ENCODE measurements at regions not wholly inside any gene's neighbourhood (a gene's known extent, or its start where the extent isn't known, plus 50 kb on each side); places are given as distances from the start of the nearest gene placed in this dataset.
A peak's percentile ranks its signal among the peaks of the same experiment; 100 is the strongest.

- no peak overlapping the region for H3K4me3 ChIP-seq (ENCODE audit: low read length)
- peaks cover 10% of the 10 kb centered on the region for H3K9me3 ChIP-seq (ENCODE audit: control insufficient read depth, low read depth, low read length)
- no peaks in the 10 kb centered on the region for H3K27me3 ChIP-seq (ENCODE audit: control insufficient read depth, insufficient read depth, low read length)
- DNase-seq = peak; percentile 31 to 64
- no peaks in the 10 kb centered on the region for H3K36me3 ChIP-seq (ENCODE audit: control insufficient read depth, insufficient read depth, low read length)
- peak overlapping the region; percentile 56 for H3K27ac ChIP-seq (ENCODE audit: low read length)
- WGBS (ENCODE audit: insufficient coverage, low lambda C conversion rate) = no CpG with 5 or more reads among the region's 4 CpGs
- peaks cover 9% of the 10 kb centered on the region for H3K4me1 ChIP-seq (ENCODE audit: control insufficient read depth, insufficient read depth, low read length)
These were observed 78.7 kb downstream of the RRM2 start for GRCh38 chr2:10201201-10201600.

- no CpG with 5 or more reads among the region's 4 CpGs for WGBS (ENCODE audit: insufficient coverage, low lambda C conversion rate)
- no peak overlapping the region for H3K4me3 ChIP-seq (ENCODE audit: low read length)
- DNase-seq = no peak
- no peak overlapping the region for H3K27ac ChIP-seq (ENCODE audit: low read length)
- peaks cover 10% of the 10 kb centered on the region for H3K9me3 ChIP-seq (ENCODE audit: control insufficient read depth, low read depth, low read length)
- H3K27me3 ChIP-seq (ENCODE audit: control insufficient read depth, insufficient read depth, low read length) = no peaks in the 10 kb centered on the region
- H3K4me1 ChIP-seq (ENCODE audit: control insufficient read depth, insufficient read depth, low read length) = peaks cover 7% of the 10 kb centered on the region
- no peaks in the 10 kb centered on the region for H3K36me3 ChIP-seq (ENCODE audit: control insufficient read depth, insufficient read depth, low read length)
These were observed 79.7 kb downstream of the RRM2 start for GRCh38 chr2:10202131-10202665.

- H3K36me3 ChIP-seq (ENCODE audit: control insufficient read depth, insufficient read depth, low read length) = no peaks in the 10 kb centered on the region
- DNase-seq = no peak
- WGBS (ENCODE audit: insufficient coverage, low lambda C conversion rate) = no CpG with 5 or more reads among the region's 25 CpGs
- no peak overlapping the region for H3K4me3 ChIP-seq (ENCODE audit: low read length)
- H3K27me3 ChIP-seq (ENCODE audit: control insufficient read depth, insufficient read depth, low read length) = no peaks in the 10 kb centered on the region
- H3K9me3 ChIP-seq (ENCODE audit: control insufficient read depth, low read depth, low read length) = no peaks in the 10 kb centered on the region
- peaks cover 7% of the 10 kb centered on the region for H3K4me1 ChIP-seq (ENCODE audit: control insufficient read depth, insufficient read depth, low read length)
- H3K27ac ChIP-seq (ENCODE audit: low read length) = no peak overlapping the region
These were observed 82.0 kb downstream of the RRM2 start for GRCh38 chr2:10204326-10205161.

GRCh38 chr2:10205162-10205475, 82.6 kb downstream of the RRM2 start:
- no peak overlapping the region for H3K27ac ChIP-seq (ENCODE audit: low read length)
- H3K4me3 ChIP-seq (ENCODE audit: low read length) = no peak overlapping the region
- no peak for DNase-seq
- no peaks in the 10 kb centered on the region for H3K36me3 ChIP-seq (ENCODE audit: control insufficient read depth, insufficient read depth, low read length)
- WGBS (ENCODE audit: insufficient coverage, low lambda C conversion rate) = no CpG with 5 or more reads among the region's 9 CpGs
- peaks cover 7% of the 10 kb centered on the region for H3K4me1 ChIP-seq (ENCODE audit: control insufficient read depth, insufficient read depth, low read length)
- H3K27me3 ChIP-seq (ENCODE audit: control insufficient read depth, insufficient read depth, low read length) = no peaks in the 10 kb centered on the region
- H3K9me3 ChIP-seq (ENCODE audit: control insufficient read depth, low read depth, low read length) = no peaks in the 10 kb centered on the region

- H3K27me3 ChIP-seq (ENCODE audit: control insufficient read depth, insufficient read depth, low read length) = no peaks in the 10 kb centered on the region
- H3K9me3 ChIP-seq (ENCODE audit: control insufficient read depth, low read depth, low read length) = no peaks in the 10 kb centered on the region
- no peak for DNase-seq
- no peaks in the 10 kb centered on the region for H3K36me3 ChIP-seq (ENCODE audit: control insufficient read depth, insufficient read depth, low read length)
- WGBS (ENCODE audit: insufficient coverage, low lambda C conversion rate) = no CpG with 5 or more reads among the region's 5 CpGs
- H3K4me1 ChIP-seq (ENCODE audit: control insufficient read depth, insufficient read depth, low read length) = no peaks in the 10 kb centered on the region
- no peak overlapping the region for H3K4me3 ChIP-seq (ENCODE audit: low read length)
- no peak overlapping the region for H3K27ac ChIP-seq (ENCODE audit: low read length)
These were observed 86.2 kb downstream of the RRM2 start for GRCh38 chr2:10208736-10209135.

GRCh38 chr2:10209406-10209935, 86.9 kb downstream of the RRM2 start:
- WGBS (ENCODE audit: insufficient coverage, low lambda C conversion rate) = no CpG with 5 or more reads among the region's 15 CpGs
- Histone ChIP-seq H3K36me3 (ENCODE audit: control insufficient read depth, insufficient read depth, low read length) (no peaks in the 10 kb centered on the region), H3K9me3 (ENCODE audit: control insufficient read depth, low read depth, low read length) (no peaks in the 10 kb centered on the region), H3K27me3 (ENCODE audit: control insufficient read depth, insufficient read depth, low read length) (no peaks in the 10 kb centered on the region), H3K4me3 (ENCODE audit: low read length) (no peak overlapping the region), H3K4me1 (ENCODE audit: control insufficient read depth, insufficient read depth, low read length) (no peaks in the 10 kb centered on the region), H3K27ac (ENCODE audit: low read length) (no peak overlapping the region)
- no peak for DNase-seq

- Histone ChIP-seq H3K36me3 (ENCODE audit: control insufficient read depth, insufficient read depth, low read length) (no peaks in the 10 kb centered on the region), H3K9me3 (ENCODE audit: control insufficient read depth, low read depth, low read length) (no peaks in the 10 kb centered on the region), H3K4me3 (ENCODE audit: low read length) (no peak overlapping the region), H3K27me3 (ENCODE audit: control insufficient read depth, insufficient read depth, low read length) (no peaks in the 10 kb centered on the region), H3K27ac (ENCODE audit: low read length) (no peak overlapping the region), H3K4me1 (ENCODE audit: control insufficient read depth, insufficient read depth, low read length) (no peaks in the 10 kb centered on the region)
- WGBS (ENCODE audit: insufficient coverage, low lambda C conversion rate) = no CpG with 5 or more reads among the region's 6 CpGs
- DNase-seq = no peak
These were observed 87.8 kb downstream of the RRM2 start for GRCh38 chr2:10210336-10210735.

- no CpG with 5 or more reads among the region's 6 CpGs for WGBS (ENCODE audit: insufficient coverage, low lambda C conversion rate)
- no peak overlapping the region for H3K4me3 ChIP-seq (ENCODE audit: low read length)
- no peaks in the 10 kb centered on the region for H3K9me3 ChIP-seq (ENCODE audit: control insufficient read depth, low read depth, low read length)
- H3K4me1 ChIP-seq (ENCODE audit: control insufficient read depth, insufficient read depth, low read length) = no peaks in the 10 kb centered on the region
- no peaks in the 10 kb centered on the region for H3K27me3 ChIP-seq (ENCODE audit: control insufficient read depth, insufficient read depth, low read length)
- no peak overlapping the region for H3K27ac ChIP-seq (ENCODE audit: low read length)
- DNase-seq = no peak
- no peaks in the 10 kb centered on the region for H3K36me3 ChIP-seq (ENCODE audit: control insufficient read depth, insufficient read depth, low read length)
These were observed 89.4 kb downstream of the RRM2 start for GRCh38 chr2:10211844-10212422.

GRCh38 chr2:10212827-10213226, 89.9 kb upstream of the HPCAL1 start:
- WGBS (ENCODE audit: insufficient coverage, low lambda C conversion rate) = 93% methylated on average over 3 of the region's 4 CpGs

GRCh38 chr2:10214179-10214578, 88.5 kb upstream of the HPCAL1 start:
- Histone ChIP-seq H3K27me3 (ENCODE audit: control insufficient read depth, insufficient read depth, low read length) (no peaks in the 10 kb centered on the region), H3K9me3 (ENCODE audit: control insufficient read depth, low read depth, low read length) (no peaks in the 10 kb centered on the region), H3K4me1 (ENCODE audit: control insufficient read depth, insufficient read depth, low read length) (no peaks in the 10 kb centered on the region), H3K4me3 (ENCODE audit: low read length) (no peak overlapping the region), H3K36me3 (ENCODE audit: control insufficient read depth, insufficient read depth, low read length) (no peaks in the 10 kb centered on the region), H3K27ac (ENCODE audit: low read length) (no peak overlapping the region)
- no CpG with 5 or more reads among the region's 8 CpGs for WGBS (ENCODE audit: insufficient coverage, low lambda C conversion rate)
- DNase-seq = no peak

More at GRCh38 chr2:10212827-10213226, 89.9 kb upstream of the HPCAL1 start:
- Histone ChIP-seq H3K36me3 (ENCODE audit: control insufficient read depth, insufficient read depth, low read length) (no peaks in the 10 kb centered on the region), H3K27ac (ENCODE audit: low read length) (no peak overlapping the region), H3K4me3 (ENCODE audit: low read length) (no peak overlapping the region), H3K4me1 (ENCODE audit: control insufficient read depth, insufficient read depth, low read length) (no peaks in the 10 kb centered on the region), H3K9me3 (ENCODE audit: control insufficient read depth, low read depth, low read length) (no peaks in the 10 kb centered on the region), H3K27me3 (ENCODE audit: control insufficient read depth, insufficient read depth, low read length) (no peaks in the 10 kb centered on the region)
- no peak for DNase-seq

All from large intestine (tissue), 3 donors.